Trophoblast cell (in vitro differentiated cells and primary cell): ENCODE measurements at regions not wholly inside any gene's neighbourhood (a gene's known extent, or its start where the extent isn't known, plus 50 kb on each side); places are given as distances from the start of the nearest gene placed in this dataset.

Source experiments
- DNase-seq, 2 donors: peaks; one replicate each; pipeline ENCODE4 v3.0.0-alpha.2; 2016
- H2AFZ ChIP-seq: 2 replicates; pipeline ENCODE4 v1.6.1; 2013; ENCODE audit warnings: low read length, moderate library complexity, mild to moderate bottlenecking; ENCODE audit not compliant: insufficient read depth, poor library complexity
- H2AK5ac ChIP-seq: 2 replicates; pipeline ENCODE4 v1.6.1; 2013; ENCODE audit warnings: mild to moderate bottlenecking, low read length
- H2BK120ac ChIP-seq: 2 replicates; pipeline ENCODE4 v1.6.1; 2013; ENCODE audit warnings: low read length, mild to moderate bottlenecking, moderate library complexity; ENCODE audit not compliant: insufficient read depth, poor library complexity
- H2BK12ac ChIP-seq: 2 replicates; pipeline ENCODE4 v1.6.1; 2013; ENCODE audit warnings: mild to moderate bottlenecking, low read length, moderate library complexity
- H2BK5ac ChIP-seq: 2 replicates; pipeline ENCODE4 v1.6.1; 2013; ENCODE audit warnings: low read length, low read depth, moderate library complexity, mild to moderate bottlenecking; ENCODE audit not compliant: poor library complexity
- H3K14ac ChIP-seq: 2 replicates; pipeline ENCODE4 v1.6.1; 2013; ENCODE audit warnings: mild to moderate bottlenecking, low read length
- H3K18ac ChIP-seq: 2 replicates; pipeline ENCODE4 v1.6.1; 2013; ENCODE audit warnings: mild to moderate bottlenecking, low read length
- H3K23ac ChIP-seq: 2 replicates; pipeline ENCODE4 v1.6.1; 2013; ENCODE audit warnings: low read length
- H3K27ac ChIP-seq: 2 replicates; pipeline ENCODE4 v1.5.1; 2013; ENCODE audit warnings: low read depth, mild to moderate bottlenecking, inconsistent platforms, low read length, moderate library complexity
- H3K27me3 ChIP-seq: 2 replicates; pipeline ENCODE4 v1.6.1; 2013; ENCODE audit warnings: inconsistent platforms, mild to moderate bottlenecking, low read length, moderate library complexity; ENCODE audit not compliant: insufficient read depth
- H3K36me3 ChIP-seq, 2 experiments: 1 replicate in 1 of 2; 2 replicates in 1 of 2; pipeline ENCODE4 v1.6.1; 2013; ENCODE audit warnings: low read length in 2 of 2, mild to moderate bottlenecking in 2 of 2, moderate library complexity in 1 of 2; ENCODE audit not compliant: insufficient read depth in 2 of 2, control insufficient read depth in 1 of 2
- H3K4ac ChIP-seq: 2 replicates; pipeline ENCODE4 v1.6.1; 2013; ENCODE audit warnings: low read depth, mild to moderate bottlenecking, low read length, moderate library complexity
- H3K4me1 ChIP-seq, 2 experiments: 1 replicate in 1 of 2; 2 replicates in 1 of 2; pipeline ENCODE4 v1.6.1; 2013; ENCODE audit warnings: low read length in 2 of 2, mild to moderate bottlenecking in 2 of 2, moderate library complexity in 1 of 2; ENCODE audit not compliant: insufficient read depth in 2 of 2, control insufficient read depth in 1 of 2
- H3K4me2 ChIP-seq: 2 replicates; pipeline ENCODE4 v1.6.1; 2013; ENCODE audit warnings: inconsistent platforms, mild to moderate bottlenecking, low read length, moderate library complexity
- H3K4me3 ChIP-seq: 2 replicates; pipeline ENCODE4 v1.5.1; 2013; ENCODE audit warnings: mild to moderate bottlenecking, low read depth, low read length, inconsistent platforms
- H3K79me1 ChIP-seq: one replicate; pipeline ENCODE4 v1.6.1; 2013; ENCODE audit warnings: low read length
- H3K79me2 ChIP-seq: 2 replicates; pipeline ENCODE4 v1.6.1; 2013; ENCODE audit warnings: low read length, mild to moderate bottlenecking; ENCODE audit not compliant: control insufficient read depth, insufficient read depth, poor library complexity
- H3K9ac ChIP-seq: 2 replicates; pipeline ENCODE4 v1.6.1; 2013; ENCODE audit warnings: mild to moderate bottlenecking, low read length
- H3K9me3 ChIP-seq: 2 replicates; pipeline ENCODE4 v1.6.1; 2013; ENCODE audit warnings: low read depth, mild to moderate bottlenecking, control low read depth, inconsistent platforms, low read length; ENCODE audit not compliant: insufficient read depth
- H4K12ac ChIP-seq: 2 replicates; pipeline ENCODE4 v1.6.1; 2013; ENCODE audit warnings: low read depth, mild to moderate bottlenecking, low read length, moderate library complexity
- H4K8ac ChIP-seq: 2 replicates; pipeline ENCODE4 v1.6.1; 2013; ENCODE audit warnings: low read depth, mild to moderate bottlenecking, low read length, moderate library complexity
- H4K91ac ChIP-seq: one replicate; pipeline ENCODE4 v1.6.1; 2013; ENCODE audit warnings: low read depth, mild to moderate bottlenecking, low read length, moderate library complexity
- WGBS: extraction: QIAGEN DNeasy Blood & Tissue Kit; methylation state at CpG from one replicate; pipeline ENCODE4 v1.1.7; 2013; ENCODE audit warnings: missing lambda C conversion rate; ENCODE audit not compliant: insufficient read length, insufficient coverage; ENCODE audit errors: extremely low coverage; 5-methylcytosine and 5-hydroxymethylcytosine counted together

GRCh38 chr10:21071001-21071673 is 174.0 kb upstream of the NEBL start:
- no peaks in the 10 kb centered on the region for H3K79me1 ChIP-seq
- no peak overlapping the region for H3K4me3 ChIP-seq
- H2BK12ac ChIP-seq: no peak overlapping the region
- H2AFZ ChIP-seq: no peak overlapping the region
- no peak overlapping the region for H3K23ac ChIP-seq
- no peak overlapping the region for H3K18ac ChIP-seq
- peaks cover 4 to 5% of the 10 kb centered on the region in 2 experiments for H3K4me1 ChIP-seq
- H4K91ac ChIP-seq: no peak overlapping the region
- WGBS: no CpG with 5 or more reads among the region's 3 CpGs
- H3K4me2 ChIP-seq: no peak overlapping the region
- no peak overlapping the region for H3K27ac ChIP-seq
- no peaks in the 10 kb centered on the region for H3K9me3 ChIP-seq
- H3K36me3 ChIP-seq: no peaks in the 10 kb centered on the region
- peak; percentile 12 to 33 for DNase-seq
- H2BK5ac ChIP-seq: no peak overlapping the region
- H2AK5ac ChIP-seq: no peak overlapping the region
- no peak overlapping the region for H3K4ac ChIP-seq
- no peak overlapping the region for H3K9ac ChIP-seq
- no peaks in the 10 kb centered on the region for H3K27me3 ChIP-seq
- no peak overlapping the region for H2BK120ac ChIP-seq
- no peak overlapping the region for H3K14ac ChIP-seq
- H4K8ac ChIP-seq: no peak overlapping the region
- H3K79me2 ChIP-seq: no peaks in the 10 kb centered on the region
- no peak overlapping the region for H4K12ac ChIP-seq

- Histone ChIP-seq H3K4ac (no peak overlapping the region), H3K9me3 (no peaks in the 10 kb centered on the region), H3K4me2 (no peak overlapping the region), H3K27ac (no peak overlapping the region), H3K36me3 (no peaks in the 10 kb centered on the region), H3K18ac (no peak overlapping the region), H3K4me3 (no peak overlapping the region), H4K91ac (no peak overlapping the region), H3K79me1 (no peaks in the 10 kb centered on the region), H2BK120ac (no peak overlapping the region), H3K27me3 (no peaks in the 10 kb centered on the region), H4K12ac (no peak overlapping the region), H3K9ac (no peak overlapping the region), H2BK12ac (no peak overlapping the region), H3K79me2 (no peaks in the 10 kb centered on the region), H2AFZ (no peak overlapping the region), H3K4me1 (peaks cover 4 to 5% of the 10 kb centered on the region in 2 experiments), H3K14ac (no peak overlapping the region), H4K8ac (no peak overlapping the region), H3K23ac (no peak overlapping the region), H2BK5ac (no peak overlapping the region), H2AK5ac (no peak overlapping the region)
- no peak for DNase-seq
- no CpG with 5 or more reads among the region's 10 CpGs for WGBS
These were observed 173.0 kb upstream of the NEBL start for GRCh38 chr10:21069929-21070700.

- Histone ChIP-seq H2AK5ac (no peak overlapping the region), H3K4ac (no peak overlapping the region), H3K4me2 (no peak overlapping the region), H3K27ac (no peak overlapping the region), H4K12ac (no peak overlapping the region), H3K79me2 (no peaks in the 10 kb centered on the region), H3K9ac (no peak overlapping the region), H2BK12ac (no peak overlapping the region), H2BK120ac (no peak overlapping the region), H2BK5ac (no peak overlapping the region), H3K14ac (no peak overlapping the region), H3K36me3 (no peaks in the 10 kb centered on the region), H3K23ac (no peak overlapping the region), H3K4me3 (no peak overlapping the region), H2AFZ (no peak overlapping the region), H4K91ac (no peak overlapping the region), H3K79me1 (no peaks in the 10 kb centered on the region), H3K27me3 (no peaks in the 10 kb centered on the region), H3K18ac (no peak overlapping the region), H4K8ac (no peak overlapping the region), H3K9me3 (no peaks in the 10 kb centered on the region), H3K4me1 (peaks cover 4 to 5% of the 10 kb centered on the region in 2 experiments)
- no CpG with 5 or more reads among the region's 5 CpGs for WGBS
- peak in 1 of 2 donors; percentile 34 for DNase-seq
These were observed 172.2 kb upstream of the NEBL start for GRCh38 chr10:21069278-21069677.

- H3K18ac ChIP-seq: no peak overlapping the region
- H4K91ac ChIP-seq: no peak overlapping the region
- no peak overlapping the region for H2AFZ ChIP-seq
- no peak overlapping the region for H3K4me3 ChIP-seq
- no peak for DNase-seq
- WGBS: no CpG with 5 or more reads among the region's 3 CpGs
- no peaks in the 10 kb centered on the region for H3K79me1 ChIP-seq
- no peak overlapping the region for H4K8ac ChIP-seq
- H3K27me3 ChIP-seq: no peaks in the 10 kb centered on the region
- no peak overlapping the region for H3K14ac ChIP-seq
- no peak overlapping the region for H2BK120ac ChIP-seq
- no peak overlapping the region for H4K12ac ChIP-seq
- no peak overlapping the region for H3K27ac ChIP-seq
- no peaks in the 10 kb centered on the region for H3K9me3 ChIP-seq
- H2BK12ac ChIP-seq: no peak overlapping the region
- no peak overlapping the region for H2AK5ac ChIP-seq
- no peak overlapping the region for H2BK5ac ChIP-seq
- no peak overlapping the region for H3K9ac ChIP-seq
- no peaks in the 10 kb centered on the region for H3K36me3 ChIP-seq
- no peaks in the 10 kb centered on the region for H3K79me2 ChIP-seq
- no peak overlapping the region for H3K4me2 ChIP-seq
- H3K23ac ChIP-seq: no peak overlapping the region
- peaks cover 4 to 5% of the 10 kb centered on the region in 2 experiments for H3K4me1 ChIP-seq
- no peak overlapping the region for H3K4ac ChIP-seq
These were observed 171.0 kb upstream of the NEBL start for GRCh38 chr10:21068026-21068656.
